DOHH2 (cell line): ENCODE measurements at regions not wholly inside any gene's neighbourhood (a gene's known extent, or its start where the extent isn't known, plus 50 kb on each side); places are given as distances from the start of the nearest gene placed in this dataset.

ENCODE experiments used
- CTCF ChIP-seq: fragments of 200-600 bp; sonication (generic); IDR thresholded peaks from one replicate; pipeline ENCODE4 v1.5.1; 2014; ENCODE audit warnings: antibody characterized with exemption, mild to moderate bottlenecking, low read depth, low read length; ENCODE audit not compliant: poor library complexity, severe bottlenecking
- EZH2phosphoT487 ChIP-seq: fragments of 200-600 bp; sonication (generic); IDR thresholded peaks from 2 replicates; pipeline ENCODE4 v1.6.1; 2017; ENCODE audit warnings: borderline replicate concordance, mild to moderate bottlenecking, antibody characterized with exemption, low read length, moderate library complexity, mixed read lengths

GRCh38 chr20:57819691-57820380 is 110.0 kb upstream of the PMEPA1 start:
- TF ChIP-seq CTCF (no peak), EZH2phosphoT487 (no peak)
